C4-2B (cell line): ENCODE measurements at regions not wholly inside any gene's neighbourhood (a gene's known extent, or its start where the extent isn't known, plus 50 kb on each side); places are given as distances from the start of the nearest gene placed in this dataset.

Source experiments
- ZFX ChIP-seq: fragments of 450-650 bp; IDR thresholded peaks from 2 replicates; pipeline ENCODE4 v1.6.1; 2017
- TF ChIP-seq, protein P1 (sequence below): fragments of 450-650 bp; conservative IDR thresholded peaks from 2 replicates; pipeline ENCODE4 v1.5.1; 2017; ENCODE audit warnings: mild to moderate bottlenecking

DNA sequence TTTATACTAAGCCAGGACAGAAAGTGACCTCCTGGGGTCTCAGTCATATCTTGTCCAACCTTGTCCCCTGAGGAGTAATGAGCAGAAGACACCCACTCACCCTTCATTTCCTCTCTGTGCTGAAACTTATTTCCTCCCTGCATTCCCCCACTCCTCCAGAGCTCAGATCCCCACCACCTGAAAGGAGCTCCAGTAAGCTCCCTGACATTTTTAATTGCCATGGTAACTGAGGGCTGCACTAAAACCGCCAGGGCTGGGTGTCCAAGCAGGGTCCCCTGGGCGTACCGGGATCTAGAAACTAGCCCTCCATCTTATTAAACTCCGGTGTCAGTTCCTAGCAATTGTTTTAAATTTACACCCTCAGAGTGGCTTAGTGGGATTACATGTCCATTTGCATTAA is 393.3 kb upstream of the HNRNPA3 start:
- TF ChIP-seq, protein P1, sequence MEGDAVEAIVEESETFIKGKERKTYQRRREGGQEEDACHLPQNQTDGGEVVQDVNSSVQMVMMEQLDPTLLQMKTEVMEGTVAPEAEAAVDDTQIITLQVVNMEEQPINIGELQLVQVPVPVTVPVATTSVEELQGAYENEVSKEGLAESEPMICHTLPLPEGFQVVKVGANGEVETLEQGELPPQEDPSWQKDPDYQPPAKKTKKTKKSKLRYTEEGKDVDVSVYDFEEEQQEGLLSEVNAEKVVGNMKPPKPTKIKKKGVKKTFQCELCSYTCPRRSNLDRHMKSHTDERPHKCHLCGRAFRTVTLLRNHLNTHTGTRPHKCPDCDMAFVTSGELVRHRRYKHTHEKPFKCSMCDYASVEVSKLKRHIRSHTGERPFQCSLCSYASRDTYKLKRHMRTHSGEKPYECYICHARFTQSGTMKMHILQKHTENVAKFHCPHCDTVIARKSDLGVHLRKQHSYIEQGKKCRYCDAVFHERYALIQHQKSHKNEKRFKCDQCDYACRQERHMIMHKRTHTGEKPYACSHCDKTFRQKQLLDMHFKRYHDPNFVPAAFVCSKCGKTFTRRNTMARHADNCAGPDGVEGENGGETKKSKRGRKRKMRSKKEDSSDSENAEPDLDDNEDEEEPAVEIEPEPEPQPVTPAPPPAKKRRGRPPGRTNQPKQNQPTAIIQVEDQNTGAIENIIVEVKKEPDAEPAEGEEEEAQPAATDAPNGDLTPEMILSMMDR, result no peak
- no peak for TF ChIP-seq ZFX
